KBM-7 (cell line): ENCODE measurements at regions not wholly inside any gene's neighbourhood (a gene's known extent, or its start where the extent isn't known, plus 50 kb on each side); places are given as distances from the start of the nearest gene placed in this dataset.
"Not testable (repeated sequence)": the region's sequence is repeated elsewhere in the genome, so short reads cannot be mapped to it uniquely, and the experiment has no call there.

ENCODE experiments used
- DNase-seq: peaks from one replicate; pipeline ENCODE4 v3.0.0-alpha.2; 2015
- in situ Hi-C: fragments of 300-500 bp; cut with MboI; formaldehyde crosslinking; loops from 2 replicates; pipeline ENCODE4 v1.14.3; 2020; ENCODE audit warnings: low sequenced_read_pairs, low pct_unique_long_range_greater_than_20kb, mixed read lengths

- in situ Hi-C loops: no loop called here
- no peak for DNase-seq
Measured at GRCh38 chr5:54378707-54379106, 68.3 kb upstream of the ARL15 start.

GRCh38 chr5:54377339-54377738 lies 67.0 kb upstream of the ARL15 start:
- DNase-seq, in situ Hi-C loops: not testable (repeated sequence)

GRCh38 chr5:54370982-54371381 lies 60.6 kb upstream of the ARL15 start:
- DNase-seq: no peak
- in situ Hi-C loops: no loop called here

GRCh38 chr5:54367844-54368243 lies 57.5 kb upstream of the ARL15 start:
- no peak for DNase-seq
- in situ Hi-C loops: no loop called here

GRCh38 chr5:54366707-54367106 lies 56.3 kb upstream of the ARL15 start:
- in situ Hi-C loops: no loop called here
- no peak for DNase-seq

- in situ Hi-C loops: no loop called here
- no peak for DNase-seq
Measured at GRCh38 chr5:54363669-54364068, 53.3 kb upstream of the ARL15 start.

GRCh38 chr5:54362992-54363625 lies 52.7 kb upstream of the ARL15 start:
- DNase-seq: no peak
- in situ Hi-C loops: no loop called here

- no peak for DNase-seq
- in situ Hi-C loops: no loop called here
Measured at GRCh38 chr5:54362434-54362833, 52.1 kb upstream of the ARL15 start.

GRCh38 chr5:54361691-54362411 lies 51.5 kb upstream of the ARL15 start:
- no peak for DNase-seq
- in situ Hi-C loops: no loop called here

- in situ Hi-C loops: no loop called here
- no peak for DNase-seq
Measured at GRCh38 chr5:54360925-54361662, 50.7 kb upstream of the ARL15 start.
